ENCODE measurements at regions not wholly inside any gene's neighbourhood (a gene's known extent, or its start where the extent isn't known, plus 50 kb on each side); places are given as distances from the start of the nearest gene placed in this dataset.

- ChIA-PET POLR2A (no interaction called here), CTCF (interaction anchor here (1.3 to 2.9 kb wide), 4 partner anchors 13 to 152 kb away, joined by 3 to 14 read pairs (median 3); no protein-coding TSS in a partner anchor)
- TF ChIP-seq, protein P1, sequence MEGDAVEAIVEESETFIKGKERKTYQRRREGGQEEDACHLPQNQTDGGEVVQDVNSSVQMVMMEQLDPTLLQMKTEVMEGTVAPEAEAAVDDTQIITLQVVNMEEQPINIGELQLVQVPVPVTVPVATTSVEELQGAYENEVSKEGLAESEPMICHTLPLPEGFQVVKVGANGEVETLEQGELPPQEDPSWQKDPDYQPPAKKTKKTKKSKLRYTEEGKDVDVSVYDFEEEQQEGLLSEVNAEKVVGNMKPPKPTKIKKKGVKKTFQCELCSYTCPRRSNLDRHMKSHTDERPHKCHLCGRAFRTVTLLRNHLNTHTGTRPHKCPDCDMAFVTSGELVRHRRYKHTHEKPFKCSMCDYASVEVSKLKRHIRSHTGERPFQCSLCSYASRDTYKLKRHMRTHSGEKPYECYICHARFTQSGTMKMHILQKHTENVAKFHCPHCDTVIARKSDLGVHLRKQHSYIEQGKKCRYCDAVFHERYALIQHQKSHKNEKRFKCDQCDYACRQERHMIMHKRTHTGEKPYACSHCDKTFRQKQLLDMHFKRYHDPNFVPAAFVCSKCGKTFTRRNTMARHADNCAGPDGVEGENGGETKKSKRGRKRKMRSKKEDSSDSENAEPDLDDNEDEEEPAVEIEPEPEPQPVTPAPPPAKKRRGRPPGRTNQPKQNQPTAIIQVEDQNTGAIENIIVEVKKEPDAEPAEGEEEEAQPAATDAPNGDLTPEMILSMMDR (IDR thresholded peaks at IDR 0.05; ENCODE audit: insufficient read depth, low read length, missing control alignments), result no peak
- DNase-seq (ENCODE audit: low read depth, low spot score), result no peak
- no peak overlapping the region for H3K4me3 ChIP-seq (ENCODE audit: low read depth, low read length)
These were observed 90.8 kb upstream of the ATL2 start for GRCh38 chr2:38467768-38468455.

GRCh38 chr2:38466876-38467767, 90.0 kb upstream of the ATL2 start:
- ChIA-PET CTCF (interaction anchor here (1.3 to 2.9 kb wide), 6 partner anchors 11 to 152 kb away, joined by 3 to 14 read pairs (median 4); no protein-coding TSS in a partner anchor), POLR2A (no interaction called here)
- TF ChIP-seq, protein P1 (IDR thresholded peaks at IDR 0.05; ENCODE audit: insufficient read depth, low read length, missing control alignments), result no peak
- H3K4me3 ChIP-seq (ENCODE audit: low read depth, low read length), result no peak overlapping the region
- no peak for DNase-seq (ENCODE audit: low read depth, low spot score)

- ChIA-PET CTCF (interaction anchor here (1.1 to 2.9 kb wide), 4 partner anchors 10 to 151 kb away, joined by 3 to 14 read pairs (median 5); no protein-coding TSS in a partner anchor), POLR2A (no interaction called here)
- no peak overlapping the region for H3K4me3 ChIP-seq (ENCODE audit: low read depth, low read length)
- no peak for DNase-seq (ENCODE audit: low read depth, low spot score)
- TF ChIP-seq, protein P1 (IDR thresholded peaks at IDR 0.05; ENCODE audit: insufficient read depth, low read length, missing control alignments), result no peak
These were observed 89.3 kb upstream of the ATL2 start for GRCh38 chr2:38466409-38466808.

- ChIA-PET CTCF (interaction anchor here (0.9 to 2.4 kb wide), 11 partner anchors 9 to 149 kb away, joined by 3 to 20 read pairs (median 3); no protein-coding TSS in a partner anchor), POLR2A (no interaction called here)
- DNase-seq (ENCODE audit: low read depth, low spot score), result no peak
- no peak overlapping the region for H3K4me3 ChIP-seq (ENCODE audit: low read depth, low read length)
- TF ChIP-seq, protein P1 (IDR thresholded peaks at IDR 0.05; ENCODE audit: insufficient read depth, low read length, missing control alignments), result peak; percentile 48
These were observed 88.7 kb upstream of the ATL2 start for GRCh38 chr2:38465789-38466127.

DNA sequence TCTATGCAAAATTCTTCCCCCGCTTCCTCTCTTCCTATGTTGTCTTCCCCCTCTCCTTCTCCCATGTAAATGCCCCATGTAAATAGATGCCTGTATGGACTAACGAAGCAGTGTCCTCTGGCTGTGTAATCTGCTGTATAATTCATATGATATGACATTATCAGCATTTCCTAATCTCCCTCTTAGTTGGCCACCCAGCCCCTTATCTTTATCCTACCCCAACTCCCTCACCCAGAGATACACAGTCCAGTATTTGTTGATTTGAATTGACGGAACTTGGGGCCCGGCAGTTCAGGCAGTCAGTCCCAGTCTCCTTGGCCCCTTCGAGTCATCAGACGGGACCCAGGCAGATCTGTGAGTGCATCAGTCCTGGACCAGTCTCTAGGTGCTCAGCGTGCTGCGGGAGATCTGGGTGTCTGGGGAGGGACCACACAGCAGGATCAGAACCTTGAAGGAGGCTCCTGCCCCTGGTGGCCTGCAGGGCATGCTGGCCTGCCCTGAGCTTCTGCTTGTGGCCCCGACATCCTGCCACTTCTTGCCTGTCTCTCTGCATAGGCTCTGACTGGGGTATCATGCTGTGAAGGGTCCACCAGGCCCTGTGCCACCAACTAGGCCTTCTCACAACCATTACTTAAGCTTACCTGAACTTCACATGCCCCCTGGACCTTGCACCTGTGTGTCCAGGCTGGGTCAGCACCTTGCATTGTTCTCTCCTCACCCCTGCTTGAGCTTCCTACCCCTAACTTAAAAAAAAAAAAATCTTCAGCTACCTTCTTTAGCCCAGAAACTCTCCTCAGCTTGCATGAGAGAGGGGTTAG, 88.1 kb upstream of the ATL2 start:
- DNase-seq (ENCODE audit: low read depth, low spot score), result no peak
- ChIA-PET CTCF (interaction anchor here (0.9 to 2.4 kb wide), 11 partner anchors 9 to 148 kb away, joined by 3 to 20 read pairs (median 3); no protein-coding TSS in a partner anchor), POLR2A (no interaction called here)
- TF ChIP-seq, protein P1 (IDR thresholded peaks at IDR 0.05; ENCODE audit: insufficient read depth, low read length, missing control alignments), result no peak
- no peak overlapping the region for H3K4me3 ChIP-seq (ENCODE audit: low read depth, low read length)

Measured in AG04449 (cell line).